ENCODE measurements at regions not wholly inside any gene's neighbourhood (a gene's known extent, or its start where the extent isn't known, plus 50 kb on each side); places are given as distances from the start of the nearest gene placed in this dataset.

- TF ChIP-seq, protein P1, sequence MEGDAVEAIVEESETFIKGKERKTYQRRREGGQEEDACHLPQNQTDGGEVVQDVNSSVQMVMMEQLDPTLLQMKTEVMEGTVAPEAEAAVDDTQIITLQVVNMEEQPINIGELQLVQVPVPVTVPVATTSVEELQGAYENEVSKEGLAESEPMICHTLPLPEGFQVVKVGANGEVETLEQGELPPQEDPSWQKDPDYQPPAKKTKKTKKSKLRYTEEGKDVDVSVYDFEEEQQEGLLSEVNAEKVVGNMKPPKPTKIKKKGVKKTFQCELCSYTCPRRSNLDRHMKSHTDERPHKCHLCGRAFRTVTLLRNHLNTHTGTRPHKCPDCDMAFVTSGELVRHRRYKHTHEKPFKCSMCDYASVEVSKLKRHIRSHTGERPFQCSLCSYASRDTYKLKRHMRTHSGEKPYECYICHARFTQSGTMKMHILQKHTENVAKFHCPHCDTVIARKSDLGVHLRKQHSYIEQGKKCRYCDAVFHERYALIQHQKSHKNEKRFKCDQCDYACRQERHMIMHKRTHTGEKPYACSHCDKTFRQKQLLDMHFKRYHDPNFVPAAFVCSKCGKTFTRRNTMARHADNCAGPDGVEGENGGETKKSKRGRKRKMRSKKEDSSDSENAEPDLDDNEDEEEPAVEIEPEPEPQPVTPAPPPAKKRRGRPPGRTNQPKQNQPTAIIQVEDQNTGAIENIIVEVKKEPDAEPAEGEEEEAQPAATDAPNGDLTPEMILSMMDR (IDR thresholded peaks at IDR 0.05; ENCODE audit: control extremely low read depth, extremely low read depth, low read depth, missing control alignments): no peak
- POLR2A ChIA-PET: no interaction called here
- DNase-seq (ENCODE audit: extremely low spot score): no peak
- CTCF ChIA-PET: interaction anchor here (0.6 kb wide), 1 partner anchor 41 kb away, joined by 3 read pairs; no protein-coding TSS in a partner anchor
Measured at GRCh38 chr2:105629634-105630033, 115.1 kb upstream of the NCK2 start.

- ChIA-PET CTCF (no interaction called here), POLR2A (no interaction called here)
Measured at GRCh38 chr2:105627534-105627933, 117.2 kb upstream of the NCK2 start.

DNA sequence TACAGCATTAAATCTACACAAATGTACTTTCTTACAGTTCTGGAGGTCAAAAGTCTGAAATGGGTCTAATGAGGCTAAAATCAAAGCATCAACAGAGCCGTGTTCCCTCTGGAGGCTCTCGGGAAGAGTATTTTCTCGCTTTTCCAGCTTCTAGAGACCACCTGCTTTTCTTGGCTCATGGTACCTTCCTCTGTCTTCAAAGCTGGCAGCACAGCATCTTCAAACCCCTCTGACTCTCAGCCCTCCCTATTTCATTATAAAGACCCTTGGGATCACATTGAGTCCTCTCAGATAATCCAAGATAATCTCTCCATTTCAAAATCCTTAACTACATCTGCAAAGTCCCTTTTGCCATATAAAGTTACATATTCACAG lies 117.8 kb upstream of the NCK2 start:
- ChIA-PET POLR2A (no interaction called here), CTCF (no interaction called here)
- TF ChIP-seq, protein P1 (IDR thresholded peaks at IDR 0.05; ENCODE audit: control extremely low read depth, extremely low read depth, low read depth, missing control alignments): no peak
- no peak for DNase-seq (ENCODE audit: extremely low spot score)

More at GRCh38 chr2:105627534-105627933, 117.2 kb upstream of the NCK2 start:
- TF ChIP-seq, protein P1 (IDR thresholded peaks at IDR 0.05; ENCODE audit: control extremely low read depth, extremely low read depth, low read depth, missing control alignments): no peak
- no peak for DNase-seq (ENCODE audit: extremely low spot score)

GRCh38 chr2:105626212-105626965 lies 118.3 kb upstream of the NCK2 start:
- DNase-seq (ENCODE audit: extremely low spot score): no peak
- CTCF ChIA-PET: no interaction called here
- TF ChIP-seq, protein P1 (IDR thresholded peaks at IDR 0.05; ENCODE audit: control extremely low read depth, extremely low read depth, low read depth, missing control alignments): no peak
- POLR2A ChIA-PET: no interaction called here

GRCh38 chr2:105625632-105626031 lies 119.1 kb upstream of the NCK2 start:
- ChIA-PET POLR2A (no interaction called here), CTCF (interaction anchor here (0.9 kb wide), 1 partner anchor 12 kb away, joined by 3 read pairs; no protein-coding TSS in a partner anchor)
- TF ChIP-seq, protein P1 (IDR thresholded peaks at IDR 0.05; ENCODE audit: control extremely low read depth, extremely low read depth, low read depth, missing control alignments): no peak
- no peak for DNase-seq (ENCODE audit: extremely low spot score)

DNA sequence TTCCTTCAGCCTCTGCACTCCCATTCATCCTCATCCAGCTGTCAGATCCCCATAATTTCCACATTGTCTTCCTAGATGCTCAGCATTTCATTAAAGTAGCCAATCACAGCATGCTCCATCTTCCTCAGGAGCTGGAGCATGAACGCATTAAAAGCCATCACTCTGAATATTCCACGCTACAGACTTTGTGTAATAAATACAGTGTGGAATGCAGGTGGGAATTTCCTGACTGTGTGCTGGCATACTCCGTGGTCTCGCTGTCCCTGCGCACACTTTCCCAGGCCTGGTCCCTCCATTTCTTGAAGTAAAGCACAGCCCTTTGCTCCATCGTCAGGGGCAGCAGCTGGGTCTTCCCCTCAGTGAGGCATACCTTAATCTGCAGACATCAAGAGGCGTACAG lies 123.7 kb upstream of the NCK2 start:
- ChIA-PET CTCF (no interaction called here), POLR2A (no interaction called here)
- no peak for DNase-seq (ENCODE audit: extremely low spot score)
- TF ChIP-seq, protein P1 (IDR thresholded peaks at IDR 0.05; ENCODE audit: control extremely low read depth, extremely low read depth, low read depth, missing control alignments): no peak

Data from GM10248 (cell line).